AML-193 (cell line): ENCODE measurements at regions not wholly inside any gene's neighbourhood (a gene's known extent, or its start where the extent isn't known, plus 50 kb on each side); places are given as distances from the start of the nearest gene placed in this dataset.
"Not testable (repeated sequence)": the region's sequence is repeated elsewhere in the genome, so short reads cannot be mapped to it uniquely, and the experiment has no call there.

Experiments
- DNase-seq, 2 experiments: peaks; one replicate each; lab custom pipeline; 2025; lab: John Stamatoyannopoulos, UW

DNA sequence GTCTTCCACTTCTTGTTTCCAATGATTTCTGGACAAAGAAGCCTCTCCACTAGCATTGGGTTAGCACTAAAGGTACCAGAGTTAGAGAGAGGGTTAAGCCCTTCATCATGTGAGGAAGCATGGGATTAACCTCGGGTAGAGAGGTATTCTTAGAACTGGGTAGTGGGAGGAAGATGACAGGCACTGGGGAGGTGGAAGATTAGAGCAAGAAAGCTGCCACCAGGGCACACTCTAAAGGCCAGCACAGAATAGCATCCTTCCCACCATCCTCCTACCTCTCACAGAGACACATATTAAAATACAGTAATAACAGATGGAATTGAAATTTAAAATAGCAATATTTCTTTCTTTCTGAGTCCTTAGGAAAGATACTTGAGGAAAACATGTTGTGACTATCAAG is 84.5 kb upstream of the PCDH20 start:
- no peak for DNase-seq

DNA sequence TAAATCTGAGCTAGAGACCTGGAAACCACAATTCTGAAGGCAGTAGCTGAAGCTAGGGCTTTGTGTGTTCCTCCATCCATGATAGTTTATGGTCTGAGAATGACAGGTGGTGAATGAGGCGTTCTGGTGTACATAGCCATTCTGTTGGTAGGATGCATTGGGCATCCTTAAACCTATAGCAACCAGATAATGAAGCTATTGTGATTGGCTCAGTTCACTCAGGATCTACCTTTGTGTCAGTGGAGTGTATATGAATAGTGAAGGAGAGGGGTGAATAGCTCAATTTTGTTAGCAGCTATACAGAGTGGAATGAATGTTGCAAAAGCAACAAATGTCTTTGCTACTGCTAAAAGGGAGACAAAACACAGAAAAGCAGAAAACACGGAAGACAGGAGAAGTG is 80.0 kb upstream of the PCDH20 start:
- DNase-seq = no peak

DNA sequence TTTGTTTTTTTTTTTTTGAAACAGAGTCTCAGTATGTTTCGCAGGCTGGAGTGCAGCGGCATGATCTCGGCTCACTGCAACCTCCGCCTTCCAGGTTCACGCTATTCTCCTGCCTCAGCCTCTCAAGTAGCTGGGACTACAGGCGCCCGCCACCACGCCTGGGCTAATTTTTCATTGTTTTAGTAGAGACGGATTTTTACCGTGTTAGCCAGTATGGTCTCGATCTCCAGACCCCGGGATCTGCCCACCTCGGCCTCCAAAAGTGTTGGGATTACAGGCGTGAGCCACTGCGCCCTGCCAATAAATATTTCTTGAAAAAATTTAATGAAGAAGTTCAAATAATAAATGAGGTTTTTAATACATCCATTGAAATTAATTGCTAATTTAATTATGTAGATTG is 77.9 kb upstream of the PCDH20 start:
- DNase-seq = not testable (repeated sequence)

DNA sequence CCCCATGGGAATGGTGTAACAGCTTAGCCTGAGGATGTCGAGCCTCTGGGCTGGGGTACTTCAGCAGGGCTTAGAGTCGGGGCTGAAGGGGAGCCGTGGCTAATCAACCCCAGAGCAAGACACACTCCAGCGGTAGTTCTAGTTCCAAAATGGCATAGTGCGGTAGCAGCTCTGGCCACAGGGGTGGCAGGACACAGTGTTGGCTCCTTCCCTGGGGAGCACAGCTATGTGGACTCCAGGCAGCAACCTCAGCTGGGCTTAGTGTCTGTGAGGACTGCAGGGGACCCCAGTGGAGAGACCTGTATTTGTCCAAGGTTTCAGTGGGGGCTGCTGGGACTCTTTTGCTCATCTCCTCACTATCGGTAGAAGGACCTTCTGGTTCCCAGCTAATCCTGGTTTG is 70.8 kb upstream of the PCDH20 start:
- no peak for DNase-seq

DNA sequence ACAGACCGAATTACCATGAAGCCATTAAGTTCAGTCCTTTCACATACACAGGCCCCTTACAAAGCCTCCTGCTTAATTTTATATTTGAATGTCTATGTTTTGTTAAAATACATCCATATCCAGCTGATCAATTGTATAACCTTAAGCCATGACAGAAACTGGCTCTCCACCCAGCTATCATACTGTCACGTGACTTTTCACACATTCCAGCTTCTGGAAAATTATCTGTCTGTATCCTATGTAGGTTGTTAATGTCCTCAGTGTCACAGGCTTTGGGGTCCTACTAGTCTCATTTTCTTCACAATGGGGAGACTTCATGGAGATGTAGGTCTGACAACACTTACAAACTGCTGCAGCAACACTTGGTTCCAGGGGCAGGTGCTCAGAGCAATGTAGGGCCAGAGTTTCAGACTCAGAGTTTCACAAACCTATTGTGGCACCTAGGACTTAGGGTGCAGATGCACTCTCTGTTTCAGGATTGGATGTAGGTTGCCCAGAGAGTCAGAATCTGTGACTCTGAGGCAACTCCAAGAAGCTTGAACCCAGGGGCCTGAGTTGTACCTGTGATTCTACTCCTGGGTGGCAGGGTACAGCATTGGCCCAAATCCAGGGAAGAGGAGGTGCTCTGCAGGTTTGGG is 69.6 kb upstream of the PCDH20 start:
- no peak for DNase-seq

DNA sequence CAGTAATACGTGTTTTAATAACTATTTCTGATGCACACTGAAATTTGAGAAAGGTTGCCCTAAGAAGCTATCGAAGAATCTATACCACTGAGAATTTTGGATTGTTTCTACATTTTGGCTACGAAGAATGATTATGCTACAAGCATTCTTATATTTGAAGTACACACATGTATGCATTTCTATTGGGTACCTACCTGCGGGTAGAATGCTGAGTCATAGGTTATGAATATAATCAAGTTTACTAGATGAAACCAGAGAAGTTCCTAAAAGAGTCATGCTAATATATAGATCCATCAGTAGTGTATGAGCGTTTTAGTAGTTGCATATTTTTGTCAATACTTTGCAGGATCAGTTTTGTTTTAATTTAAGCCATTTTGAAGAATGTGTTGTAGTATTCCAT is 62.0 kb upstream of the PCDH20 start:
- no peak for DNase-seq

DNA sequence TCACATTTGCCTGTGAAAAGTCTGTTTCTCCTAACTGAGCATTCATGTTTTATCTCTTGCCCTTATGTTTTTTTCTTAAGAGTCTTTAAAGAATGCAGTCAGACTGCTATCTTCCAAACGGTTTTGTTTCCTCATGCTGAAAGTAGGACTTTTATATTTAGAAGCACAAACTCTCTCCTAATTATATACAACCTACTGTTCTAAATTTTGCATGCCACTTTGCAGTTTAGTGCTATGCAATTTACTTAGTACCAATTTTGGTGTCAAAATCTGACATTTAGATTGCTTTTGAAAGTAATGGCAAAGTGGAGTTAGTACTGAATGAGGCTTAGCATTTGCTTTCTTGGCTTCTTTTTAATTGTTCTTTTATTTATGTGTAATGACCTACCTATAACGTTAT is 55.1 kb upstream of the PCDH20 start:
- DNase-seq = no peak

DNA sequence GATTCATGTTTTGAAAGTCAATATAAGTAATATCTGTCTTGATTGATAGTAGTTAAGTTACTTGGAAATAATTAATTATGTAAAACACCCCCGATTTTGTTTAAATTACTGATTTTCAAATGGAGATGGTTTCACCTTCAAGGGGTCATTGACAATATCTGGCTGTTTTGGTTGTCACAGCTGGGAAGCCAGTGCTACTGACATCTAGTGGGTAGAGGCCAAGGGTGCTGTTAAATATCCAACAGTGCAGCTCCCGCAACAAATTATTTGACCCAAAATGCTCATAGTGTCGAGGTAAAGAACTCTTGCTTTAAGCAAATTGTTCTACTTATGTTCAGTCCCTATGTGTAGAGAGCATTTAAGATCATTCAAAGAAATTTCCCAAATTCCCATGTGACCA is 50.6 kb upstream of the PCDH20 start:
- no peak for DNase-seq
